T-helper 1 cell treated with Interleukin-12 subunit alpha and Interleukin-12 subunit beta and Interleukin-4 antibody, amounts not matched to agents 30 ng/mL and 1 ng/mL, for 36 hours (primary cell): ENCODE measurements at regions not wholly inside any gene's neighbourhood (a gene's known extent, or its start where the extent isn't known, plus 50 kb on each side); places are given as distances from the start of the nearest gene placed in this dataset.

Experiments
- intact Hi-C: fragments of 100-400 bp; cut with micrococcal nuclease; formaldehyde crosslinking; loops from one replicate; pipeline ENCODE4 v1.15.1; 2024

DNA sequence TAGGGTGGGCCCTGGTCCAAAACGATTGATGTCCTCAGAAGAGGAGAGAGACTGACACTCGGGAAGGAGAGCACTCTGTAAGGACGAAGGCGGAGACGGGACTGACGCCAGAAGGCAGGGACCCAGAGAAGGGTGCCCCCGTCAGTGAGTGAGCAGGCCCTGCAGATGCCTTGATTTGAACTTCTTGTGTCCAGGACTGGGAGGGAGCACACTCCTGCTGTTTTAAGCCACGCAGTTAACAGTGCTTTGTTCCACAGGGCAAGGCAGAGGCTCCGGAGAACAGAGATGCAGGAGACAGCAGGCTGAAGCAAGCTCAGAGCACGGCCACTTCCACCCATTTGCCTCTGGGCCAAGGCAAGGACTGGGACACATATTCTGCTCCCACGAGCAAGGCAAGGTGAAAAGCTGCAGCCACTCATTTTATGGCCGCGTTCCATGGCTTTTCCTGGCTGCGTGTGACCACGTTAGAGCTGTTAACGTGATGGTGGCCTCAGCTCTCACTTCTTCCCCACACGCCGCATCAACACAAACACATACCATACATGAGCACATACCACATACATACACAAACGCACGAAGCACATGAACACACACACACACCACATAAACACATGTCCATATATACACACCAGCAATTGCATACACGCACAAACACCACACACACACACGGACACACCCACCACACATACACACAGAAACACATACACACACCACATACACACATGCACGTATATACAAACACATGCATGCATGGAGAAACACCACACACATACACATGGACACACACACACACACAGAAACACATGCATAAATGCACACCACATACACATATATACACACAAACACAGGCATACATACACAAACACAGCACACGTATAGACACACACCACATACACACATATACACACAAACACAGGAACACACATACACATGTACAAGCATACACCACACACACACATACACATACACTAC lies 521.0 kb upstream of the MYT1L start:
- intact Hi-C loops: loop anchor here (2.0 kb wide), 1 partner anchor 19 kb away; no protein-coding TSS in a partner anchor

DNA sequence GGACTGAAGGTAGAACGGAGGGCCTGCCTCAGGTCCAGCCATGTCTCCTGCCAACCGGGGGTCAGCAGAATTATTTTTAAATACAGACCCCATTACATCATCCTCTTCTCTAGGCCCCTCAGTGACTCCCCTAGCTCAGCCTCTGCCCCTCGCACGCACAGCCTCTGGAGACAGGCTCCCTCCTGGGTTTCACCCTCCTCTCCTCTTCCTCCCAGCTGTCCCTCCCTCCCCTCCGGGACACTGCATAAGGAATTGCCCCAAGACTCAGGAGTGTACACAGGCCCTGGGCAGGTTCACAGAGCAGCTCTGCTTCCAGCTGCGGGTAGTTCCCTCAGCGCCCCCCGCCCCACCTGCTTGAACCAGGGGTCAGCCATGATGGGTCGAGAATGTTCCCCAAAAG lies 520.2 kb upstream of the MYT1L start:
- intact Hi-C loops: loop anchor here (2.0 kb wide), 1 partner anchor 19 kb away; no protein-coding TSS in a partner anchor

DNA sequence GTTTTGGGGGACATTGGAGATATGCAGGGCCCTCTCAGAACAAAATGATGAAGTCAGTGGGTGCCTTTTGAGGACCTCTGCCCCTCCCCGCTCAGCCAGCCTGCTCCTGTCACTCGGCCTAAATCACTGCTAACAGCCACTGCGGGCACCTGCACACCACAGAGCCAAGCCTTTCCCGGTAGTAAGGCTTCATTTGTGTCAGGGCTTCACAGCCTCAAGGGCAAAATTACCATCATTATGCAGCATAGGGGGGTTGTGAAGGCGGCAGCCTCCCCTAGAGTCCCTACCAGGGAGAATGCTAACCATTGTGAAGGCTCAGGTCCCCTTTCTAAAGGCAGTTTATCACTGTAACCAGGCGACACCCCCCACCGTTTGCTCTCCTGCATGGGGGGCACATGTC lies 519.8 kb upstream of the MYT1L start:
- intact Hi-C loops: loop anchor here (2.0 kb wide), 1 partner anchor 18 kb away; no protein-coding TSS in a partner anchor

DNA sequence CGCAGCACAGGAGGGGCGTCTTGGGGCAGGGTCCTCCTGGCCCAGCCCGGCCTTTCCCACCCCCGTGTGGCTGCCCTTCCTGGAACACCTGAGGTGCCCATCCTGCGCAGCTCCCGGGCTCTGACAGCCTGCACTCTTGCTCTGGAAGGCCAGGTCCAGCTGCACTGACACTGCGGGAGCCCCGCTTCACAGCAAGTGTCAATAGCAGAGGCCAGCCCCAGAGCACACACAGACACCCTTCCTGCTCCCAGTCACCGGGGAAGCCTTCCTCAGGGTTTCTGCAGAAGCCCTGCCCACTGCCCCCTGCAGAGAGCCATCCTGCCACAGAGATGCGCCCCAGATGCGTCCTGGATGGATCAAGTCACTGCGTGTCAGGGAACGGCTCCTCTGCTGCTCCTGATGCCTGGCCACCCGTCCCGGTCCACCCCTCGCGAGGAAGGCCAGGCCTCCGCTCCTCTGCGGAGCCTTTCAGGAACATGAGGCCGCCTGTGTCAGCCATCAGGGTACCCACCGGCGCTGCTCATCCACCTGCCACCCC lies 519.2 kb upstream of the MYT1L start:
- intact Hi-C loops: loop anchor here (2.0 kb wide), 1 partner anchor 17 kb away; no protein-coding TSS in a partner anchor

DNA sequence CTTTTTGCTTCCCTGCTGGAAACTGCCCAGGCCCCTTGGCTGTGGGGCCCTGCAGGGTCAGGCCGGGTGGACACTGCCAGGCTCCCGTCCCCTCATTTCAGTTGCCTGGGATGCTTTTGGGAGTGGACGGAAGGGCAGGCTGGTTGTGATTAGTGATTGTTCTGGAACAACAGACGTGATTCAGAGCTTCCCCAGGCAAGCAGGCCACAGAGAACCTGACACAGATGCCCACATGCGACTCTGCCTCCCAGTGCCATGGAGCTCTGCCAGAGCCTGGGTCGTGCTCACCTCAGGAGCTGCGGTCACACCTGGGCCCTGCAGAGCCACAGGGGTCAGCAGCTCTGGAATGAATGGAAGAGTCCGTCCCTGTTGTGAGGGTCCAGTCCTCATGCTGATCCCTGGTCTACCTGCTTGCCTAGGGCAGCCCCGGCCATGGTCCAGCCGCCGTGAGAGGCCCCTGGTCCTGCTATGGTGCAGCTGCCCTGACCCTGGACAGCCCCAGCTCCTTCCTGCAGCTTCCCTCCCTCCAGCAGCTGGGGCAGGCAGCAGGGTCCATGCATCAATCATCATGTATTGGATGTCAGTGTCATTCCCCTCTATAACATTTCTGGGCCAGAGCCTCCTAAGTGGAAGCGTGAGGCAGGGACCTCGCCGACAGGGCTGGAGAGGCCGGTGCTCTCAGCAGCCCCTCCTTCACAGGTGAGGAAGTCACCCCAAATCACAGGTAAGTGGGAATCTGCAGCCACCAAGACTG lies 518.6 kb upstream of the MYT1L start:
- intact Hi-C loops: loop anchor here (2.0 to 10.0 kb wide), 2 partner anchors 17 to 615 kb away; no protein-coding TSS in a partner anchor

DNA sequence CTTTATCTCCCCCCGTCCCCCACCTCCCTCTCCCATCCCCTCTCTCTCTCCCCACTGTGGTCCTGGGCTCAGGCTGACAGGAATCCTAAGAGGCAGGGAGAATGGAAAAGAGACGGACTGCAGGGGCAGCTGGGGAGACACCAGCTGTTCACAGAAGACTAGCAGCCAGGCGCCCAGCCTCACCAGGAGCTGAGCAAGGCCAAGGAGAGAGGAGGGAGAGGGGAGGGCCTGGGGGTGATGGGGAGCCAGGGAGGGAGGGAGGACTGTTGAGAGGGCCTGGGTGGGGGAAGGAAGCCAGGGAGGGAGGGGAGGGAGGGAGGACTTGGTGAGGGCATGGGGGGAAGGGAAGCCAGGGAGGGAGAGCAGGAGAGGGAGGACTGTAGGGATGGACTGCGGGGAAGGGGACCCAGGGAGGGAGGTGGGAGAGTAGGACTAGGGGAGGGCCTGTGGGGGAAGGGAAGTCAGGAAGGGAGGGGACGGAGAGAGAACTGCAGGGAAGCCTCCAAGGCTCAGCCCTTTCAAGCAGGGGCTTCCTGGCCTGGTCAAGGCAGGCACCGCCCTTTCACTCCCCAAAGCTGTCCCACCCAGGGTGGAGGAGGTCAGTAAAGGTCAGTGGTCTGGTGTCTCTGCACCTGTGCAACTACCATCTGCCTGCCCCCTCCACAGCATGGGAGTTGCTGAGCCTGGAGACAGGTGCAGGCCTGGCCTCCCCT lies 517.7 kb upstream of the MYT1L start:
- intact Hi-C loops: loop anchor here (10.0 kb wide), 1 partner anchor 616 kb away; no protein-coding TSS in a partner anchor

DNA sequence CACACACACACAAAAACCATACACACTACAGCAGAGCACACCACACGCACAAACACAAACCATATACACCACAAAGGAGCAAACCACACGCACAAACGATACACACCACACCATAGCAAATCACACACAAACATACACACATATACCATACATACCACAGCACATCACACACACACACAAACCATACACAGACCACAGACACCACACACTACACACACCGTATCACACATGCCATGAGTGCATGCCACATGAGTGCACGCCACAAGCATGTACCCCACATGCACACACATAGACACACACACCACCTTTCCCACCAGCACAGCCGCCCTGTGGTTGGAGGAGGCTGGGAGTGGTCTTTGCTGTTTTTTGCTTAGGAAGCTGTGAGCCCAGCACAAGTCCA lies 517.1 kb upstream of the MYT1L start:
- intact Hi-C loops: loop anchor here (10.0 kb wide), 1 partner anchor 617 kb away; no protein-coding TSS in a partner anchor

DNA sequence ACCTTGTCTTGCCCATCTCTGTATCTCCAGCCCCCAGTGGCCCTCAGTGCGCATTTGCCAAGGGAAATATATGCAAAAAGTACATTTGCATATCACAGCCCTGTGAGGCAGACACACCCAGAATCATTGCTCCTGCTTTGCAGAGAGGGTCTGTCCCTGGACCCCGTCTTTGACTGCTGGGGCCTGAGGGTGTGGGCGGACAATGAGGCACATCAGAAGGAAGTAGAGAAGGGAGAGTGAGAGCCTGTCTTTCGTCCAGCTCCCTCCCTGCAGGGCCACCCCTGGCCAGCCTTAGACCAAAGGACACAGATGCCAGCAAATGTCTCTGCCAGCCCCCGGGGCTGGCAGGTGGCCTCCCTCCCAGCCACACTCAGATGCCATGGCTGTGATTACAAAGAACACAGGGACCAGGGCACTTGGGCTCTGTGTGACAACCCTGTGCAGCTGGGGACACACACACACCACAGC lies 516.2 kb upstream of the MYT1L start:
- intact Hi-C loops: loop anchor here (10.0 kb wide), 1 partner anchor 618 kb away; no protein-coding TSS in a partner anchor

DNA sequence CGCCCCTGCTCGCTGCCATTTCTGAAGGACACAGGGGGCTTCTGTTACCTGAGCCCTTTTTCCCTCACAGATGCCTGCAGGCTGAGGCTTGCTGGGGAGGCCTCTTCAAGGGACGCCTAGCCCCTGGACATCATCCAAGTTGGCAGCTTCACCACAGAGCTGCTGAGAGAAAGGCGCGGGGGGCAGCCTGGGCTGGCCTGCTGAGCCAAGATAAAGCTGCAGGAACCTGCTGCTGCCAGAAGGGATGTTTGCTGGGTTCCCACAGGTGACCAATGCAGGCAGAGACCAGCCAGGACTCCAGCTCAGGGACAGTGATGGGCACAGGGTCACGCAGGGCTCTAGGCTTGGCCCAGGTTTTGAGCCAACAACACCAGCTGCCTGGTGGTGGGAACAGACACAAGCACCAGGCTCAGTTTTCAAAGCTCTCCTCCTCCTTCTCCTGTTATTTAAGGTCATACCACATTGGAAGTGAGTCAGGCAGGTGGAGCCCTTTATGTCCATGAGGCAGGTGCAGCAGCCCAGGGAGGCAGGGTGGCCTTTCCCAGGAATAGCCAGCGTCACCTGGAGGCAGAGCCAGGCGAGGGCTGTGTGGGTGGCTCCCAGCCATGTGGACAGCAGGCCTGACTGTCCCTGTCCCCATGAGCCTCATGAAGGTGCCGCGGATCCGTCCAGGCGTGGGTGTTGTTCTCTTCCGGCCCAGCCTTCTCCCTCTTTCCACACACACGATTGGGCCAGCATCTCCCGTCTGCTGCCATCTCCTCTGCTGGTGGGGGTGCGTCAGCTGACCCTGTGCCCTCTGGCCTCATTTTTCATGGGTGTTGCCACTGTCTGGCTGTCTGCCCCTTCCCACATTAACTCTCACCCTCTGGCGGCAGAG lies 515.5 kb upstream of the MYT1L start:
- intact Hi-C loops: loop anchor here (10.0 kb wide), 1 partner anchor 618 kb away; no protein-coding TSS in a partner anchor

DNA sequence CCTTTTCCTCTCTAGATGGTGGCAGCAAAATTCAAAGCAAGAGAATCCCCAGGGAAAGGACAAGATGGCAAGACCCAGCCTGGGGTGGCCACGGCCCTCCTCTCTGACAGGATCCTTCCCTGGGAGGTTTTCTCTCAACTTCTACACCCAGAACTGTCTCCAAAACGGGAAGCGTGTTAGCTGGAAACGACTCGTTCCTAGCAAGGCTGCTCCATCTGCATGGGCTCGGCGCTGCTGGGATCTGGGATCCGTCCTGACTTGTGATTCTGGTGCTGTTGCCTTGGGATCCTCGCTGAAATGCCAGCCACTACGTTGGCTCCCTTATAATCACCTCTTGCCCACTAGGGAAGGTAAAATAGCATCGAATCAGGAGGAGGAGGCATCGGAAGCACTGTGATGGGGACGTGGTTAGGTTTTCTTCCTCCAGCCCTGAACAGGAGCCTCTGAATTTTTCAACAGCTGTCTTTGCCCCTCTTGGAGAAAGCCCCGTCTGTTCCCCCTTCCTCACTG lies 514.8 kb upstream of the MYT1L start:
- intact Hi-C loops: loop anchor here (10.0 kb wide), 1 partner anchor 619 kb away; no protein-coding TSS in a partner anchor

DNA sequence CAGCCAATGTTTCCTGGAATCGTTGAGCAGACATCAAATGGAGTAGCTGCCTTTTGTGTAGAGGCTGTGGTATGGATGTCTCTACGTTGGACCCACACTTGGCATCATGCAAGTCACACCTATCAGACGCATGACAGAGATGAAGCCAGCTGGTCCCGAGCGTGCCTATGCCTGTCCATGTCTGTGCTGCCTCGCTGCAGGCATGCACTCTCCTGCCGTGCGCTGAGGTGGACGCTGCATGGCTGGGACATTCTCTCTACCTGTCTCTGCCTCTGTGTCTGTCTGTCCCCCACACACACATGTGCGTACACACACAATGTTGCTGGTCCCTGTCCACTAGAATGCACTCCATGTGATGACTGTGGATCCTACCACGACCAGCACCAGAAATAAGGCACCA lies 514.2 kb upstream of the MYT1L start:
- intact Hi-C loops: loop anchor here (10.0 kb wide), 1 partner anchor 620 kb away; no protein-coding TSS in a partner anchor

DNA sequence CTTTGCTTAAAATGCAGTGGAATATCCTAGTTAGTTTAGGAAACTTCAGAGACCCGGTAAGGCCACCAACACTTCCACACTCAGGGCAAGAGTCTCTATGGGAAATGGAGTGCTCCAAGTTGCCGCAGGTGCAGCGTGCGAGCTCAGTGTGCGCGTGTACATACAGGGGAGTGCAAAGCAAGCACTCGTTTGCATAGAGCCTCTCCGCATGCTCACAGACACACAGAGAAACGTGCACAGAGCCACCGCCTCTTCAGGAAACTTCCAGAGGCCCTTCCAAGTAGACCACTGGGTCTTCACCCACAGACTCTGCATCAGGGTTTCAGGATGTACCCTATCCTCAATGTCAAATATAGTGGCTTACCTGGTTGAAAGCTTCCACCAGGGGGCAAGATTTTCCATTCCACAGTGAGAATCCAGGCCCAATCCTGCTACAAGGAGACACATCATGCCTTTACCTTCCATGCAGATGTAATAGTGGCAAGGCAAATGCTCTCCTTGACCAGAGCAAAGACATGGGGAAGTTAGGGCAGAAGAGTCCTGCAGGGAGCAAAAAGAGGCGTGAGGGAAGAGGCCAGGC lies 513.0 kb upstream of the MYT1L start:
- intact Hi-C loops: loop anchor here (10.0 kb wide), 1 partner anchor 621 kb away; no protein-coding TSS in a partner anchor

DNA sequence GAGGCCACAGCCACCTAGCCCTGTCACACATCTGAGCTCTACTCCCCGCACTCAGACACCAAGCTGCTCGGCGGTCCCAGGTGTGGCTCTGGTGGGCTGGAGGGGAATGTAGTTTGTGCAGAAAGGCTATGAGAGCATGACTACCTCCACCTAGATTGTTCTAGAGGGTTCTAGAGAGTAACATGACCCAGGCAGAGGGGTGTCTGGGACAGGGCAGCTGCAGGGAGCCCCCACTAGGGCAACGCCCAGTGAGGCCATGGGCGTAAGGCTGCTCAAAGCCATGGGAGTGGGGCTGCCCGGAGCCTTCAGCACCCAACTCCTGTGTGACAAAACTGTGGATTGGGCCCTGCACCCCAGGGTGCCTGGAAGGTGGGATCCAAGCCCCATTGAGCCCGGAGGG lies 511.4 kb upstream of the MYT1L start:
- intact Hi-C loops: loop anchor here (10.0 kb wide), 1 partner anchor 622 kb away; no protein-coding TSS in a partner anchor

DNA sequence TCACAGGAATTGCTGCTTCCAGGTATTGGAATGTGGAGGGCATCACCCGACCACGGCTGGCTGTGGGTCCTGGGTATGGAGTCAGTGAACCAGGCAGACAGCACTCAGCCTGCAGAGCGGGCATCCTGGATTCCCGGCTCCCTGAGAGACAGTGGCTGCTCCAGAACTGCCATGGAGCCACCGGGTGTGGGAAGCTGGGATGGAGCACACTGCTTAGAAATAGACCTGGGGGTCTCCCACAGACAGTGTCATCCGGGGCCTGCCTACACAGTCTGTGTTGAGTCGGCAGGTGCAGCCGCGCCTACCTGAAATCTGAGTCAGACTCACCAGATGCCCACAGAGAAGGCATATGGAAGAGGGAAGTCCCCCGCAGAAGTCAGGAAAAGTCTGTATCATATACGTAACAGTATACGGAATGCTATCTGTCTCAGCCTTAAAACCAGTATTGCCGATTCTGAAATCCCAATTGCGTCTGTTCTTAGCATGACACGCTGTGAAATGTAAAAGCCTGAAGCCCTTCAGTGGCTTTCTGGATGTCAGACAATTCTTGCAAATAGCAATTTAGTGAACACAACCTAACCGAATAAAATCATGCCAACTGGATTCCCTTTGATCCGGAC lies 509.7 kb upstream of the MYT1L start:
- intact Hi-C loops: loop anchor here (10.0 kb wide), 1 partner anchor 624 kb away; no protein-coding TSS in a partner anchor

DNA sequence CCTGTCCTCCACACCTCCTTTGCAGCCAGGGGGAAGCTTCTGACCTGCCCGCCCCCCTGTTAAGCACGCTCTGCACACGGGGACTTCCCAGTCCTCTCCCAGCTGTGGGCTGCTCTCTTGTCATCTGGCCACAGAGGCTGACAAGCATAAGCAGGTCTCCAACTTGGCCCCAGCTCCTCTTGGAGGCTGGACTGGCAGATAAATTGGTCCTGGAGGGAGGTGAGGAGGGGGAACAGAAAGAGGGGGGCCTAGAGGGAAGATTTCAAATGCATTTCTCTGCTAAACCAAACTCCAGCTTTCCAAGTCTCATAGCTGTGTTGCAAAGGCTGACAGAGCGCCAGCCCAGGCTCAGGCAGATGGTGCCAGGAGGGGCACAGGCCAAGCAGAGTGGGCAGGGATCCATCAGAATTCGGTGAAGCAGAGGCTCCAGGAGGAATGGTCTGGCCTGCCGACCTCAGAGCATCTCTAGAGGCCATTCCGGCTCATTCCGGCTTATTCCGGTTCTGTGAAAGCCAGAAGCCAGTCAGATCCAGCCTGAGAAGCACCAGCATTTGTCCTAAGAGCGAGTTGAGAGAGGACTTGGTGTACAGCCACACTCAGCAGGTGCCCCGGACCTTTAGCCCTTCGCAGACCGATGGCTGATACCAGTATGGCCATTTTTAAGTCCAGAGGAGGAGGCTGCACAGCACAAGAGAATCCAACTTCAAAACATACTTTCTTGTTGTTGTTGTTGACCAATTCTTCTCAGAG lies 508.9 kb upstream of the MYT1L start:
- intact Hi-C loops: loop anchor here (10.0 kb wide), 1 partner anchor 625 kb away; no protein-coding TSS in a partner anchor

DNA sequence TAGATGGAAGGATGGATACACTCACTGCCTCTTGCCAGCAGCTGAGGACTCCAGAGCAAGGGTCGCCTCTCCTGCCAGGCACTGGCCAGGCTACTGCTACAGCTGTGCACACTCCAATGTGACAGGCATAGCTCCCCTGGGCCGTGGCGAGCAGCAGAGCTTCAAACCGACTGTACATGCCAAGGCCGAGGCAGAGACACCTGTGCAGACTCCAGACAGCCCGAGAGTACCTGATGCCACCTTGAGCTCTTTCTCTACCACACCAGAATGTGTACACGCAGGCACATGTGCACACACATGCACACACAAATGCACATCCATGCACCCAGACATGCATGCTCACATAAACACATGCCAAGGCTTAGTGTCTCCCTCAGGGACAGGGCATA lies 508.3 kb upstream of the MYT1L start:
- intact Hi-C loops: no loop called here

DNA sequence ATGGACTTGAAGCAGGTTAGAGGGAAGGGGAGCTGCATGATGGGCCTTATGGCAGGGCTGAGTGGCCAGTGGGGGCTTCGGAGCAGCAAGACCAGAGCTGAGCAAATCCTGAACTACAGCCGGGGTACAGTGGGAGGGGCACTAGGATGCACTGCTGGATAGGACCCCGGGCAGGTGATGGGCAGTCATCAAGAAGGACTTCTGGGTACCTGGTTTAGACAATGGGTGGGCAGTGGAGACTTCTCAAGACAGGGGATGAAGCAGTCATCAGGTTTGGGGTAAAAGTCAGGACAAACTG lies 507.4 kb upstream of the MYT1L start:
- intact Hi-C loops: no loop called here
